ENCODE measurements at regions not wholly inside any gene's neighbourhood (a gene's known extent, or its start where the extent isn't known, plus 50 kb on each side); places are given as distances from the start of the nearest gene placed in this dataset.

- no peak for DNase-seq
Measured at GRCh38 chr12:125417446-125417845, 352.2 kb downstream of the AACS start.

DNA sequence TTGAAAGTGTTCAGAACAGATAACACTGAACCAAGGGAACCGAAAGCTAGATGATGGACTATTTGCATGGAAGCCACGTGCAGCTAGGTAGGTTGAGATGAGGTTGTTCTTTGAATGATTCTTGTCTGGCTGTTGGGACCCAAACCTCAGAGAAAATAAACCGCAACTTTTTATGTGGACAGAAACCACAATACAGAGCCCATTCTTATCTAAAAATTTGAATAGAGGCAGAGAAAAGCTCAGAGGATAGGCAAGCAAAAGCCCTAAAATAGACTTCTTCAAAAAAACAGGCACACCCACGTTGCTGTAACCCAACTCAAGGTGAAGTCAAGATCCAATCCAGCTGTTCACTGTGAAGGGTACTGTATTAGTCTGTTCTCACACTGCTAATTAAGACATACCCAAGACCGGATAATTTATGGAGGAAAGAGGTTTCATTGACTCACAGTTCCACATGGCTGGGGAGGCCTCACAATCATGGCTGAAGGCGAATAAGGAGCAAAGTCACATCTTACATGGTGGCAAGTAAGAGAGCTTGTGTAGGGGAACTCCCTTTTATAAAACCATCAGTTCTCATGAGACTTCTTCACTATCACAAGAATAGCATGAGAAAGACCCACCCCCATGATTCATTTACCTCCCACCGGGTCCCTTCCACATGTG is 353.8 kb downstream of the AACS start:
- no peak for DNase-seq

DNA sequence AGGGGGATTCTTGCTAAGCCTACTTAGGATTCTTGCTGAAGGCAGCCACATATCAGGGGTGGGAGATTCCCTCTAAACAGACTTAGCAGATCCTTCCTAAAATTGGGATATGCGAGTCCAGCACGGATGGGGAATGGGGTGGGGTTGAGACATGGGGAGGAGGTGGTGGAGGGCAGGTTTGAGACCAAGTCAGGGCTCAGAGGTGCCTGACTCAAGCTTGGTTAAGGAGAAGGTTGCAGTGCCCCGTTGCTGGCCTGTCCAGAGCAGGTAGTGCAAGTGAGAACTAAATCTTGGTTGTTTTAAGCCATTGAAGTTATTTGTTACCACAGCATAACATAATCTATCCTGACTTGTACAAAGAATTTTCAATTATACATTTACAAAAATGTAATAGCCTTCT is 359.7 kb downstream of the AACS start:
- no peak for DNase-seq

GRCh38 chr12:125431516-125431915 is 366.3 kb downstream of the AACS start:
- no peak for DNase-seq

GRCh38 chr12:125434131-125434530 is 368.9 kb downstream of the AACS start:
- no peak for DNase-seq

- no peak for DNase-seq
Measured at GRCh38 chr12:125434936-125435443, 369.8 kb downstream of the AACS start.

DNA sequence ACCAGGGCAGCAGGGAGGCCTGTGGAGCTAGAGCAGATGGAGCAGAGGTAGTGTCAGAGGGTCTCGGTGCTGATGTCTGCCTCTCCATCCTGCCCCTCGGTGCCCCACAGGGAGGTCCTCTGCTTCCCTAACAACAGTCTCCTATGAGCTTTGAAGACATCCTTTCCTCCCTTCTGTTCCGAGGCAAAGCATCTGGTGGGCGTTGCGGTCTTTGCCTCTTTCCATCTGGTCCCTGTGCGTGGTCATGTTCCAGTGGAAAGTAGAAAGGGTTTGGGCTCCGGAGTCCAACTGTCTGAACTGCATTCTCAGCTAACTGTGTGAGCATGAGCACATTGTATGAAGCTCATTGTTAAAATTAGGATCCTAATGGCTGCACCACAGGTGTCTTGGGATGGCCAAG is 370.6 kb downstream of the AACS start:
- DNase-seq: peak in 5 of 58 donors; percentile 15 to 29 (median 20)

- DNase-seq: no peak
Measured at GRCh38 chr12:125436686-125437085, 371.5 kb downstream of the AACS start.

- DNase-seq: no peak
Measured at GRCh38 chr12:125440399-125440798, 375.2 kb downstream of the AACS start.

DNA sequence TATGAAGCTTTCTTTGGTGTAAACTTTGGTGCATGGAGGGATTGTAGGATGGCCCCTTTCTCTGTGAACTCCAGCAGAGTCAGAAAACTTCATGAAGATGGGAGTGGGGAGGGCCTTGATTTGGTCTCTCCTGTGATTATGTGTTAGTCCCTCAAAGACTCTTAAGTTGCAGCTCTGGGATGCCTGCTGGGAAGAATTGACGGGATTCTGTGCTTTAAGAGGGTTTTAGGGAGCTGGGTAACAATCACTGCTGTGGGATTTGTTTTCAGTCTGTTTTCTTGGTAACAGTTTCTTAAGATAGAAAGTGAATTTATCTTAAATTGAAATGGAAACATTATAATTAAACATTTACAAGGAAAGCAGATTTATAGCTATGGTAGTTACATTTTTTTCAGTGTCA is 378.1 kb downstream of the AACS start:
- DNase-seq: no peak

GRCh38 chr12:125451408-125451807 is 386.2 kb downstream of the AACS start:
- DNase-seq: no peak

GRCh38 chr12:125453751-125454150 is 388.5 kb downstream of the AACS start:
- DNase-seq: peak in 56 of 58 donors; percentile 24 to 97 (median 80)

DNA sequence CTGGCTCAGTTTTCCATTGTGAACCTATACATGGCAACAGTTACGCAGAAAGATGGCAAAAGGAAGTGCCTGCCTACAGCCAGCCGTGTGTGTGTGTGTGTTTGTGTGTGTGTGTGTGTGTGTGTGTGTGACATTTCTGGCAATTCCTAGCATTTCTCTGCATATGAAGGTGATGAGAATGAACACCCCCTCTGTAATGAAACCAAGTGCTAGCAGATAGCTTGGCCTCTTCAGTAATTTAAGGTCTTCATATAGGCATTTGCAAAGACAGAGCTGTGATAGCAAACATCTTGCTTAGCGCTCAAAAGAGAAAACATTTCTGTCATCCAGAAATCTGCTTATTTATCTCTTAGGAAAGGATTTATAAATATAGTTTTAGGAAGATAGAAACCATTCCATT is 389.1 kb downstream of the AACS start:
- peak in 4 of 58 donors; percentile 42 to 58 (median 50) for DNase-seq

DNA sequence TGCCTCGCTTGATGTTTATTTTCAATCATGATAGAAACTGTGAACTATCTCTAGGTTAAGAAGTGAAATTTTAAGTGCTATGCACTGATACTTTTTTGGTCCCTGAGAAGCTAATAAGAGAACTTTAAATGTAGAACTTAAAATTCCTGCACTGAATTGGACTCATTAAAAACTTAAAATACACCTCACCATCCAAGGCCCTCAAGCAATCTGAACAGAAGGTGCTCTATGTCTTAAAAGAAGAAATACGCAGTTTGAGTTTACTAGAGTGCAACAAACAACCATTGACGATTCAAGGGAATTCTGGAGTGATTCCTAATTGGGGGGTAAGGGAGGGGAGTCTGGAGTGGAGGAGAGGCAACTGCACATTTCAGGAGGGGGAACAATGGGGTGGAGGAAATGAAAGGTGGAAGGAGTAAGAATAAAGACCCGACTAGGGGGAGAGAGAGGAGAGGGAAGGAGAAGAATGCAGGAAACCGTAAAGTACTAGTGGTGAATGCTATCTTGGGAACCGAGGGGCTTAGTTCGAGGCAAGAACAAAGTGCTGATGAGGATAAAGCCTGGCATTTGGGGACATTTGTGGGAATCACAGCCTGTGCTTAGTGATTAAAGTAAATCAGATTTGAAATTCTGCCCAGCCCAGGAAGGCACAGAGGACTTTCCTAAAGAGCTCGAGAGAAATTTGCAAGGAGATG is 389.7 kb downstream of the AACS start:
- peak in 11 of 58 donors; percentile 12 to 77 (median 31) for DNase-seq

DNA sequence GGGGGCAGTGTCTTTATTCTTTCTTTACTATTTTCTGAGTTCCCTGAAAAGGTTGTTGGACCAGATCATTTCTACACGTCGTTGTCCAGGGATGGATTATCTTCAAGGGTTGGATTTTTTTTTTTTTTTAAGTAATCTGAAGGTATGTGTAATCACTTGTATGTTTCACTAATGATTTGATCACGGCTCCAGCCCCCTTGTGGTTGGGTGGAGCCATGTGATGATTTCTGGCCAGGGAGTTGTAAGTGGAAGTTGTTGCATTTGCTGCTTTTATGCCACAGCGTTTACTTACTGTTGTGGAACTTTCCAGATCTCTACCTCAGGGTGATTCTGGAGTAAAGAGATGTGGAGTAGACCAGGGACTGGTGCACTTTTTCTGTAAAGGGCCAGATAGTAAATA is 390.3 kb downstream of the AACS start:
- DNase-seq: peak in 1 of 58 donors; percentile 29

- no peak for DNase-seq
Measured at GRCh38 chr12:125458552-125459268, 393.5 kb downstream of the AACS start.

DNA sequence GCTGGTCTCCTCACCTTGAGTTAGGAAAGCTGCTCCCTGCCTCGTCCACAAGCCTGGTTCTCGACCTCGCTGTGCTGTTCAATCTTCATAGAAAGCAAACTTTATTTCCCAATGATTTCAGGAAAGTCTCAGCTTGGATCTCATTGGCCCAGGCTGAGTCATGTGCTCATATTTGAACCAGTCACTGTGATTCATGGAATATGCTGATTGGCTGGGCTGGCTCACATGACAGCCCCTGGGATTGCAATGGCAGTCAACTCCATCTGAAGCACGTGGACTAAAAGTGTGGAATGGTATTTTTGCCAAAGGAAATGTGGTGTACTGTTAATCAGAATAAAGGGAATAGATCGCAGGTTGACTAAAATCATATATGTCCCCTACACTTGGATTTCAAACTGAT is 396.6 kb downstream of the AACS start:
- no peak for DNase-seq

DNA sequence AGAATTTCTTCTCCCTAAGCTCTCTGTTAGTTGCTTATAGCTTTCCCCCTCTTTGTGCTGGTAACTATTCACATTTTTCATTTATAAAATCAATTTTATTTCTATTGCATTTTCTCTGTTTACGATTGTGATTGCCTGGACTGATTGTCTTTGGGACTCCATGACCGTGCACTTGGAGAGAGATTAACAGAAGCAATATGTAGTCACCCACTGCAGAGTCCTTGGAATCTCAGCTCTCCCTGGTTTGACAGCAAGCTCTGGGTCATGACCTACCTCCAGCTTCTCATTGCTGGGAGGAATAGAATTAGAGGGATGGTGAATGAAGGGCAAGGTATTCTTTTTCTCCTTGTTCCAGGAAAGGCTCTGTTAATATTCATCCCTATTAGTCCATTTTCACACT is 398.2 kb downstream of the AACS start:
- DNase-seq: no peak

DNA sequence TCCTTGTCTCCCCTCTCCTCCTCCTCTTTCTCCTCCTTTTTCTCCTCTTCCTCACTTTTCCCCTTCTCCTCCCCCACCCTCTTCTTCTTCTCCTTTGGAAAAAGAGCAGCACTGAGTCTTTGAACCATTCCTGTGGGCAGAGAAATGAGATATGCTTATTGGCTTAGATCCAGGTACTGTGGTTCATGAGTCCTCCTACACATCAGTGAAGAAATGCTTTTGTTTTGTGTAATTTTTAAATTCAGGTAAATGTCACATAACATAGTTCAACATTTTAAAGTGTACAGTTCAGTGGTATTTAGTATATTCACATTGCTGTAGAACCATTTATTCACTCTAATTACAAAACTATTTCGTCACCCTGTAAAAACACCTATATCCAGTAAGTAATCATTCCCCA is 402.1 kb downstream of the AACS start:
- no peak for DNase-seq

- DNase-seq: no peak
Measured at GRCh38 chr12:125469683-125470082, 404.4 kb downstream of the AACS start.

DNA sequence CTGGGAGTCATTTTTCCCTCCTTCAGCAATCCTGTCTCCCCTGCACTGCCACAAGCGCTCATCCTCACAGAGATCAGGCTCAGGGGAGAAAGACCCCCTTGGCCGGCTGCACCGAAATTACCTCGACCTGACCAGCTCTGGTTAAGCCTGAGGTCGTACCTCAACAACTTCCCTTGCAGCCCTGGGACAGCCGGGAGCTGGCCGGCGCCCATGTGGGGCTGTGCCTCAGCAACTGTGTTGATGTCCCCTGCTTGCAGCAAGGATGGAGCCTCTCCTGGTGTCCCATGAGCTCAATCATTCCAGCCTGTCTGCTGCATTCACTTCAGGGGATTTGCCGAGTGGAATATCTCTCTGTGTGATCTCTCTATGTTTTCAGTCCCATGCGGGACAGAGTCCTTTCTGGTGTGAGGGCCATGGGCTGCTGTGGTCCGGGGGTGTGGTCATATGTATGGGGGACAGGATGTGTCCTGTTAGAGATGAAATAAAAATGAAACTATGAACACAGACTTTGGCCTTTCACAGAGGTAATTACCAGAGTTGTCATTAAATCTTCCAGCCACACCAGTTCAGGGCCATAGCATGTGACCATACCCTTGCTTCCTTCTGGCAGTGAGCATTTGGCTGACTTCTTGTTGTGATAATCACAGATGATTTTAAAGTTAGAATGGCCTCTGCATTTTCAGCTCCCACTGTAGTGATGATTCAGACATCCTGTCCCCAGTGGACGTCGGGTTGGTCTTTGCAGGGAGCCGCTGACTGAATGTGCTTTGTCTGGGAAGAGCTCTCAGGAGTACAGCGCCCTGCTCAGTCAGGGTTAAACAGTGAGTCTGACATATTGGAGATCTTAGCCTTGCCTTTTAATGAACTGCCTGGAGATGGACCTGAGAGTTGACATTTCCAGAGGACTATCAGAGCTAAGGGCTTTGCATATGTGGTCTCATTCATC is 405.9 kb downstream of the AACS start:
- DNase-seq: peak in 1 of 58 donors; percentile 23
